Uterus (tissue), 2 donors: ENCODE measurements at regions not wholly inside any gene's neighbourhood (a gene's known extent, or its start where the extent isn't known, plus 50 kb on each side); places are given as distances from the start of the nearest gene placed in this dataset.

ENCODE experiments used
- POLR2A ChIP-seq, 2 donors: fragments of 450-650 bp; IDR thresholded peaks; one replicate each; pipeline ENCODE4 v1.6.1; 2016; ENCODE audit warnings: antibody characterized with exemption in 2 of 2, mild to moderate bottlenecking in 1 of 2, moderate library complexity in 1 of 2
- TF ChIP-seq, protein P1 (sequence below), 4 experiments: fragments of 200-600 bp in 2 of 4; fragments of 450-650 bp in 2 of 4; sonication (generic) in 2 of 4; IDR thresholded peaks; one replicate each; pipeline ENCODE4 v1.5.1; 2016 to 2019; ENCODE audit warnings: antibody characterized with exemption in 4 of 4, mild to moderate bottlenecking in 2 of 4, moderate library complexity in 1 of 4

GRCh38 chr1:168989985-168990384, 116.5 kb upstream of the ATP1B1 start:
- TF ChIP-seq, protein P1, sequence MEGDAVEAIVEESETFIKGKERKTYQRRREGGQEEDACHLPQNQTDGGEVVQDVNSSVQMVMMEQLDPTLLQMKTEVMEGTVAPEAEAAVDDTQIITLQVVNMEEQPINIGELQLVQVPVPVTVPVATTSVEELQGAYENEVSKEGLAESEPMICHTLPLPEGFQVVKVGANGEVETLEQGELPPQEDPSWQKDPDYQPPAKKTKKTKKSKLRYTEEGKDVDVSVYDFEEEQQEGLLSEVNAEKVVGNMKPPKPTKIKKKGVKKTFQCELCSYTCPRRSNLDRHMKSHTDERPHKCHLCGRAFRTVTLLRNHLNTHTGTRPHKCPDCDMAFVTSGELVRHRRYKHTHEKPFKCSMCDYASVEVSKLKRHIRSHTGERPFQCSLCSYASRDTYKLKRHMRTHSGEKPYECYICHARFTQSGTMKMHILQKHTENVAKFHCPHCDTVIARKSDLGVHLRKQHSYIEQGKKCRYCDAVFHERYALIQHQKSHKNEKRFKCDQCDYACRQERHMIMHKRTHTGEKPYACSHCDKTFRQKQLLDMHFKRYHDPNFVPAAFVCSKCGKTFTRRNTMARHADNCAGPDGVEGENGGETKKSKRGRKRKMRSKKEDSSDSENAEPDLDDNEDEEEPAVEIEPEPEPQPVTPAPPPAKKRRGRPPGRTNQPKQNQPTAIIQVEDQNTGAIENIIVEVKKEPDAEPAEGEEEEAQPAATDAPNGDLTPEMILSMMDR (IDR thresholded peaks at IDR 0.05) = no peak
- TF ChIP-seq POLR2A (IDR thresholded peaks at IDR 0.05) = no peak
